ENCODE measurements at regions not wholly inside any gene's neighbourhood (a gene's known extent, or its start where the extent isn't known, plus 50 kb on each side); places are given as distances from the start of the nearest gene placed in this dataset.

- DNase-seq (no peak), ATAC-seq (replicated peaks in 1 of 2) (no peak)
- Mint-ChIP-seq H3K27me3 (ENCODE audit: low read depth) (peaks cover 13% of the 10 kb centered on the region), H3K4me1 (ENCODE audit: low read depth) (no peaks in the 10 kb centered on the region), H3K36me3 (ENCODE audit: insufficient read depth in 2 of 2) (no peaks in the 10 kb centered on the region), H3K27ac (no peak overlapping the region), H3K9me3 (peaks cover 0 to 1% of the 10 kb centered on the region in 2 donors), H3K4me3 (no peak overlapping the region)
Observed at GRCh38 chr17:15051933-15052332, 213.2 kb downstream of the PMP22 start.

GRCh38 chr17:15049795-15050160 is 215.3 kb downstream of the PMP22 start:
- DNase-seq (no peak), ATAC-seq (replicated peaks in 1 of 2) (no peak)
- no peak overlapping the region for H3K27ac Mint-ChIP-seq
- H3K27me3 Mint-ChIP-seq (ENCODE audit: low read depth): peaks cover 13% of the 10 kb centered on the region
- no peaks in the 10 kb centered on the region for H3K4me1 Mint-ChIP-seq (ENCODE audit: low read depth)
- no peak overlapping the region for H3K4me3 Mint-ChIP-seq
- no peaks in the 10 kb centered on the region for H3K9me3 Mint-ChIP-seq
- no peaks in the 10 kb centered on the region for H3K36me3 Mint-ChIP-seq (ENCODE audit: insufficient read depth in 2 of 2)

GRCh38 chr17:15048933-15049794 is 216.0 kb downstream of the PMP22 start:
- no peak for ATAC-seq (replicated peaks in 1 of 2)
- Mint-ChIP-seq H3K36me3 (ENCODE audit: insufficient read depth in 2 of 2) (no peaks in the 10 kb centered on the region), H3K4me3 (no peak overlapping the region)

GRCh38 chr17:15048381-15048780 is 216.7 kb downstream of the PMP22 start:
- DNase-seq: no peak
- Mint-ChIP-seq H3K4me1 (ENCODE audit: low read depth) (no peaks in the 10 kb centered on the region), H3K4me3 (no peak overlapping the region), H3K36me3 (ENCODE audit: insufficient read depth in 2 of 2) (no peaks in the 10 kb centered on the region), H3K27me3 (ENCODE audit: low read depth) (peaks cover 13% of the 10 kb centered on the region), H3K9me3 (no peaks in the 10 kb centered on the region), H3K27ac (no peak overlapping the region)
- no peak for ATAC-seq (replicated peaks in 1 of 2)

More at GRCh38 chr17:15048933-15049794, 216.0 kb downstream of the PMP22 start:
- no peak for DNase-seq
- Mint-ChIP-seq H3K27me3 (ENCODE audit: low read depth) (peaks cover 13% of the 10 kb centered on the region), H3K4me1 (ENCODE audit: low read depth) (no peaks in the 10 kb centered on the region), H3K9me3 (no peaks in the 10 kb centered on the region), H3K27ac (no peak overlapping the region)

GRCh38 chr17:15042311-15042710 is 222.8 kb downstream of the PMP22 start:
- H3K9me3 Mint-ChIP-seq: no peaks in the 10 kb centered on the region
- no peak overlapping the region for H3K27ac Mint-ChIP-seq
- ATAC-seq (replicated peaks in 1 of 2) (no peak), DNase-seq (no peak)
- no peaks in the 10 kb centered on the region for H3K4me1 Mint-ChIP-seq (ENCODE audit: low read depth)
- H3K36me3 Mint-ChIP-seq (ENCODE audit: insufficient read depth in 2 of 2): no peaks in the 10 kb centered on the region
- no peak overlapping the region for H3K4me3 Mint-ChIP-seq
- H3K27me3 Mint-ChIP-seq (ENCODE audit: low read depth): peaks cover 5% of the 10 kb centered on the region

- H3K27ac Mint-ChIP-seq: no peak overlapping the region
- no peaks in the 10 kb centered on the region for H3K9me3 Mint-ChIP-seq
- H3K36me3 Mint-ChIP-seq (ENCODE audit: insufficient read depth in 2 of 2): no peaks in the 10 kb centered on the region
- H3K27me3 Mint-ChIP-seq (ENCODE audit: low read depth): peaks cover 5% of the 10 kb centered on the region
- DNase-seq (no peak), ATAC-seq (replicated peaks in 1 of 2) (no peak)
- no peak overlapping the region for H3K4me3 Mint-ChIP-seq
- H3K4me1 Mint-ChIP-seq (ENCODE audit: low read depth): no peaks in the 10 kb centered on the region
Observed at GRCh38 chr17:15039366-15039765, 225.8 kb downstream of the PMP22 start.

- no peak overlapping the region for H3K27ac Mint-ChIP-seq
- H3K9me3 Mint-ChIP-seq: no peaks in the 10 kb centered on the region
- DNase-seq (no peak), ATAC-seq (replicated peaks in 1 of 2) (no peak)
- no peak overlapping the region for H3K4me3 Mint-ChIP-seq
- no peaks in the 10 kb centered on the region for H3K36me3 Mint-ChIP-seq (ENCODE audit: insufficient read depth in 2 of 2)
- H3K4me1 Mint-ChIP-seq (ENCODE audit: low read depth): no peaks in the 10 kb centered on the region
- H3K27me3 Mint-ChIP-seq (ENCODE audit: low read depth): peaks cover 5% of the 10 kb centered on the region
Observed at GRCh38 chr17:15038656-15039055, 226.5 kb downstream of the PMP22 start.

GRCh38 chr17:15036238-15036637 is 228.9 kb downstream of the PMP22 start:
- H3K4me3 Mint-ChIP-seq: no peak overlapping the region
- no peak overlapping the region for H3K27ac Mint-ChIP-seq
- no peak for DNase-seq
- no peaks in the 10 kb centered on the region for H3K36me3 Mint-ChIP-seq (ENCODE audit: insufficient read depth in 2 of 2)
- ATAC-seq (replicated peaks in 1 of 2): no peak
- no peaks in the 10 kb centered on the region for H3K9me3 Mint-ChIP-seq
- no peaks in the 10 kb centered on the region for H3K4me1 Mint-ChIP-seq (ENCODE audit: low read depth)
- H3K27me3 Mint-ChIP-seq (ENCODE audit: low read depth): peaks cover 5% of the 10 kb centered on the region

GRCh38 chr17:15031975-15032374 is 233.2 kb downstream of the PMP22 start:
- DNase-seq (no peak), ATAC-seq (replicated peaks in 1 of 2) (no peak)
- Mint-ChIP-seq H3K9me3 (no peaks in the 10 kb centered on the region), H3K27me3 (ENCODE audit: low read depth) (peaks cover 14% of the 10 kb centered on the region), H3K27ac (no peak overlapping the region), H3K36me3 (ENCODE audit: insufficient read depth in 2 of 2) (no peaks in the 10 kb centered on the region), H3K4me1 (ENCODE audit: low read depth) (no peaks in the 10 kb centered on the region), H3K4me3 (no peak overlapping the region)

- Mint-ChIP-seq H3K27ac (no peak overlapping the region), H3K36me3 (ENCODE audit: insufficient read depth in 2 of 2) (peaks cover 0 to 2% of the 10 kb centered on the region in 2 donors), H3K4me1 (ENCODE audit: low read depth) (no peaks in the 10 kb centered on the region), H3K9me3 (no peaks in the 10 kb centered on the region), H3K4me3 (no peak overlapping the region), H3K27me3 (ENCODE audit: low read depth) (peaks cover 16% of the 10 kb centered on the region)
- ATAC-seq (replicated peaks in 1 of 2): no peak
- DNase-seq: no peak
Observed at GRCh38 chr17:15029469-15029868, 235.7 kb downstream of the PMP22 start.

- peaks cover 0 to 2% of the 10 kb centered on the region in 2 donors for H3K36me3 Mint-ChIP-seq (ENCODE audit: insufficient read depth in 2 of 2)
- no peaks in the 10 kb centered on the region for H3K4me1 Mint-ChIP-seq (ENCODE audit: low read depth)
- H3K27me3 Mint-ChIP-seq (ENCODE audit: low read depth): peaks cover 16% of the 10 kb centered on the region
- no peak for ATAC-seq (replicated peaks in 1 of 2)
- H3K4me3 Mint-ChIP-seq: no peak overlapping the region
- DNase-seq: no peak
- H3K9me3 Mint-ChIP-seq: no peaks in the 10 kb centered on the region
- H3K27ac Mint-ChIP-seq: no peak overlapping the region
Observed at GRCh38 chr17:15027853-15028252, 237.3 kb downstream of the PMP22 start.

- no peaks in the 10 kb centered on the region for H3K4me1 Mint-ChIP-seq (ENCODE audit: low read depth)
- peaks cover 9% of the 10 kb centered on the region for H3K27me3 Mint-ChIP-seq (ENCODE audit: low read depth)
- no peak overlapping the region for H3K27ac Mint-ChIP-seq
- H3K9me3 Mint-ChIP-seq: no peaks in the 10 kb centered on the region
- no peak overlapping the region for H3K4me3 Mint-ChIP-seq
- ATAC-seq (replicated peaks in 1 of 2) (no peak), DNase-seq (no peak)
- peaks cover 0 to 2% of the 10 kb centered on the region in 2 donors for H3K36me3 Mint-ChIP-seq (ENCODE audit: insufficient read depth in 2 of 2)
Observed at GRCh38 chr17:15026088-15026487, 239.0 kb downstream of the PMP22 start.

- ATAC-seq (replicated peaks in 1 of 2): no peak
- peaks cover 0 to 2% of the 10 kb centered on the region in 2 donors for H3K36me3 Mint-ChIP-seq (ENCODE audit: insufficient read depth in 2 of 2)
Observed at GRCh38 chr17:15023589-15024336, 241.4 kb downstream of the PMP22 start.

More at GRCh38 chr17:15023589-15024336, 241.4 kb downstream of the PMP22 start:
- Mint-ChIP-seq H3K27me3 (ENCODE audit: low read depth) (peaks cover 7% of the 10 kb centered on the region), H3K4me3 (no peak overlapping the region), H3K27ac (no peak overlapping the region), H3K4me1 (ENCODE audit: low read depth) (no peaks in the 10 kb centered on the region), H3K9me3 (no peaks in the 10 kb centered on the region)
- DNase-seq: no peak

Data from activated T-cell treated with anti-CD3 and anti-CD28 coated beads, Interleukin-2, amount 50 U/mL, for 72 hours (primary cell).